HEK293T (cell line): ENCODE measurements at regions not wholly inside any gene's neighbourhood (a gene's known extent, or its start where the extent isn't known, plus 50 kb on each side); places are given as distances from the start of the nearest gene placed in this dataset.

Source experiments
- ARNT ChIP-seq: fragments of 450-650 bp; IDR thresholded peaks from 2 replicates; pipeline ENCODE4 v1.6.1; 2017; ENCODE audit warnings: mild to moderate bottlenecking
- BHLHE40 ChIP-seq: fragments of 450-650 bp; IDR thresholded peaks from 2 replicates; pipeline ENCODE4 v1.6.1; 2016; ENCODE audit warnings: mild to moderate bottlenecking, moderate library complexity, borderline replicate concordance
- CTBP1 ChIP-seq: fragments of 450-650 bp; IDR thresholded peaks from 2 replicates; pipeline ENCODE4 v1.6.1; 2016; ENCODE audit warnings: borderline replicate concordance
- ELF4 ChIP-seq: fragments of 450-650 bp; IDR thresholded peaks from 2 replicates; pipeline ENCODE4 v1.6.1; 2017; ENCODE audit warnings: antibody characterized with exemption
- FOXA1 ChIP-seq: fragments of 450-650 bp; IDR thresholded peaks from 2 replicates; pipeline ENCODE4 v1.6.1; 2016; ENCODE audit warnings: mild to moderate bottlenecking
- FOXM1 ChIP-seq: fragments of 450-650 bp; IDR thresholded peaks from 2 replicates; pipeline ENCODE4 v1.6.1; 2017; ENCODE audit warnings: mild to moderate bottlenecking, borderline replicate concordance
- HDGF ChIP-seq: fragments of 450-650 bp; IDR thresholded peaks from 2 replicates; pipeline ENCODE4 v1.6.1; 2017; ENCODE audit warnings: antibody characterized with exemption, borderline replicate concordance
- LEF1 ChIP-seq: fragments of 450-650 bp; IDR thresholded peaks from 2 replicates; pipeline ENCODE4 v1.6.1; 2017; ENCODE audit warnings: mild to moderate bottlenecking, borderline replicate concordance
- NFRKB ChIP-seq: fragments of 450-650 bp; IDR thresholded peaks from 2 replicates; pipeline ENCODE4 v1.6.1; 2016; ENCODE audit warnings: mild to moderate bottlenecking, moderate library complexity
- SP1 ChIP-seq: fragments of 450-650 bp; IDR thresholded peaks from 2 replicates; pipeline ENCODE4 v1.6.1; 2017
- SUZ12 ChIP-seq: fragments of 450-650 bp; IDR thresholded peaks from 2 replicates; pipeline ENCODE4 v1.6.1; 2016; ENCODE audit warnings: mild to moderate bottlenecking
- TARDBP ChIP-seq: fragments of 450-650 bp; IDR thresholded peaks from 2 replicates; pipeline ENCODE4 v1.6.1; 2016

- TF ChIP-seq SP1 (no peak), HDGF (no peak), BHLHE40 (no peak), LEF1 (no peak), ELF4 (no peak), CTBP1 (no peak), NFRKB (no peak), ARNT (no peak), FOXA1 (no peak), SUZ12 (no peak), FOXM1 (no peak), TARDBP (no peak)
Measured at GRCh38 chr15:35998663-35999602, 453.0 kb upstream of the DPH6 start.
